GM18498 (cell line): ENCODE measurements at regions not wholly inside any gene's neighbourhood (a gene's known extent, or its start where the extent isn't known, plus 50 kb on each side); places are given as distances from the start of the nearest gene placed in this dataset.
A peak's percentile ranks its signal among the peaks of the same experiment; 100 is the strongest.
"Not testable (repeated sequence)": the region's sequence is repeated elsewhere in the genome, so short reads cannot be mapped to it uniquely, and the experiment has no call there.

Experiments used
- ATAC-seq: cut with Tn5 transposase; IDR thresholded peaks from one replicate; pipeline ENCODE4 v1.9.1; 2021; ENCODE audit warnings: mild to moderate bottlenecking, moderate library complexity; ENCODE audit not compliant: unreplicated experiment

DNA sequence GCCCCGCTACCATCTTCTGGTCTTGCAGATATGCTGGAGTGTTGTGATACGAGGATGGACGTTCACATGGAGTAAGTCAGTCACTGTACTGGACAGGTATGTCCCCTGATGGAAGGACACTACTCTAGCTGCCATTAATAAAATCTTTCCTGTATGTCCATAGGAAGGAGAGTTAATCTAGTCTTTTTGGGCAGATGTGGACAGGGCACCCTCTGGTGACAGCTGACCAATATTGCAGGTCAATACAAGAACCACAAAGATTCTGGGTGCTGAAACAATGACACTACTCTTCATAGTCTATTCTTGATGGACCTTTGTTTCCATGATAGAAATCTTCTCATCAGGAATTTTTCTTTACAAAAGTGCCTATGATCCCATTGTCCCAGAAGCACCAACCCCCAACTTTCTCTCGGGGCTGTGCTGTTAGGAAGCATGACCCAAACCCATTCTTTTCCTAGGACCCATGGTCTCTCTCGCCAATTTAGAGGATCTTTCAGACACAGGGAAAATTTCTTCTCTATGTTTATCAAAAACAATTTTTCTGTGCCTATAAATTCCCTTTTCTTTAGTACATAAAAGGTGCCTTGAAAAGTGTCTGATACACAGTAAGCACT is 376.9 kb downstream of the DTWD2 start:
- peak; percentile 62 for ATAC-seq

GRCh38 chr5:118606940-118607339 is 381.4 kb downstream of the DTWD2 start:
- no peak for ATAC-seq

DNA sequence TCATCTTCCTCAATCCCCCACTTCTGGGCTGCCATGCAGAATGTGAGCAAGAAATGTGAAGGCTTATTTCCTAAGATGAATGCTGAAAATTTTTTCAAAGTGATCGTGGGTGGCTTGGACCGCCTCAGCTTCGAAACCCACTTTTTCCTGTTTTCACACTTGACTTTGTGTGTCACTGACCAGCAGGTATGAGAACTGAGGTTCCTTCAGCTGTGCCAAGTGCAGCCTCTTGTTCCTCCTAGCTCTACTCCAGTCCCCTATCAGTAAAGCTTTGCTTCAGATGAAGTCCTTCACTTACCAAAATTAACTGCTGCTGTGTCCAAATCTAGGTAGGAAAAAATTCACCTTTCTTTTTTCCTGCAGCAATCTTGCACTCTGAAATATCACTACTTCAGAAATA is 382.6 kb downstream of the DTWD2 start:
- ATAC-seq: no peak

GRCh38 chr5:118604106-118604505 is 384.2 kb downstream of the DTWD2 start:
- no peak for ATAC-seq

- no peak for ATAC-seq
Measured at GRCh38 chr5:118603278-118603677, 385.1 kb downstream of the DTWD2 start.

DNA sequence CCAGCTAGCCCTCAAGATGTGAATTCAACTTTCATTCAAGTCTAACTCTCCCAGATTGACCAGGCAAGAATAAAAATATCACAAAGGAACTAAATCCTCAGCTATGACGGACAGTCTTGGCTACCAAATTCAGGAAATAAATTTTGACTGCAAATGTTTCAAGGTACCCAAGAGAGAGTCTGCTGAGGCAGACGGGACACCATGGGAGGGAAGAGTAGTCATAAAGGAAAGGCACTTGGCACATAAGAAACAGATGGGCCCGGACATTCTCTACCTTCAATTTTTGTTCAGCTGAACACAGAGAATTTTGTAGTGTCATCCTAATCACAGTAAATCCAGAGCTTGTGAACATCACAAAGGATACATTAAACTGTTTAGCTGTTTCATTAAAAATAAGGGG is 390.0 kb downstream of the DTWD2 start:
- no peak for ATAC-seq

DNA sequence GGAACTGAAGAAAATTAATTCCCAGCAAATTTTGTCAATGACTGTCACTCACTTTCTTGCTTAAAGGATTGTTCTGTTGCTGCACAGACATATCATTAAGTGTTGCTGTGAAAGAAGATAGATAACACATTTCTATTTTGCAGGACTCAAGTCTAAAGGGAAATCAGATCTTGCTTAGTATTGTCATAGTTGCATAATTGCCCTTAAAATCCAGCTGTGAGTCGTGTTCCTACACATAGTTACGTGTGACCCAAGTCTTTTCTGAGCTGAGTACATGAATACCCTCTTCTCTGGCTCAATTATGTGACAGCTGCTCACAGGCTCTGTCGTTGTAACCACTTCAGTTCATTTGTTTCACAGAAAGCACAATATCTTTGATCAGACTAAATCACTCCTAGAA is 390.8 kb downstream of the DTWD2 start:
- ATAC-seq: no peak

DNA sequence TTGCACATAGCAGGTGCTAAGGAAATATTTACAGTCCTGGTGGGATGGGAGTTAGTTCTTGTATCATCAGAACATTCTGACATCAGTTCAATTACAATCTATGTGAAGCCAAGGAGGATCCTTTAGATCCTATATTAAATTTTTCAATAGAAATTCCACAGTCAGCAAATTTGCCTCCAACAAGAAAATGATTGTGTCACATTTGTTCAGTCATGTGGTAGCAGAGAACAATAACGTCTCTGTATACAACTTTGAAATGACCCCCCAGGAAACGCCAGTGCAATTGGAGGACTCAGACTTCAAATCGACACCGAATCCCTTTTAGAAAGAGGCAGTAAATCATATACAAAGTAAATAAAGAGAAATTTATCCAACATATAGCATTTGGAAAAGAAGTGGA is 392.1 kb downstream of the DTWD2 start:
- no peak for ATAC-seq

GRCh38 chr5:118593003-118593328 is 395.4 kb downstream of the DTWD2 start:
- no peak for ATAC-seq

DNA sequence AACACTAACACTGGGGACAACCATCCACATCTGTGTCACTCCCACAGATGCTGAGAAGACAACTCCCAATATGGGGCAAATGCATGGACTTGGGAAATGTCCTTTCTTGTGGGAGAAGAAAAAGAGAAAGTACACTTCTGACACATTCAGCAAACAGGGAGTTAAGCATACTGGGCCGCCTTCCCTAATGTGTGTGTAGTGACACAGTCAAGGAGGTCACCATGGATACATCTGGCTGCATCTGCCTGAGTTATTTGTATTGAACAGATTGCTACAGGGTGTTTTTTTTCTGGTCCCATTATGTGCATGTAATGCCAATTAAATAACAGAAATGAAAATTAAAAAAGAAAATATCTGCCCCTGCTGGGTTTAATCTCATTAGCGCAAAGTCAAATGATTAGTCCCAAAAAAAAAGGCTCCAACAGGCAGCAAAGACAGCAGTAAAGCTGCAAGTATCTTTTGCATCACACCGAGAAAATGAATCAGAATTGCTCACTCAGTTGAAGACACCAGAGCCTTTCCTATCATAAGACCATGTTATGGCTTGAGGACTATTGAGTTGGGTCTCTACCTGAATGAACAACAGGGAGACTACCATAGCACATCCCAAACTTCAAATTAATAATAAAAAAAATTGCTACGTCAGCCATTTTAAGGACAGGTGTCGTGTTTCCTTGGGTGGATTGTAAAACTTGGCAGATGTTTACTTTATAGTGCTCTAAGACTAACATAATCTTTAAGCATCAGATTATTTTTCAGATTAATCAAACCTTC is 395.9 kb downstream of the DTWD2 start:
- no peak for ATAC-seq

GRCh38 chr5:118590806-118591205 is 397.5 kb downstream of the DTWD2 start:
- ATAC-seq: no peak

DNA sequence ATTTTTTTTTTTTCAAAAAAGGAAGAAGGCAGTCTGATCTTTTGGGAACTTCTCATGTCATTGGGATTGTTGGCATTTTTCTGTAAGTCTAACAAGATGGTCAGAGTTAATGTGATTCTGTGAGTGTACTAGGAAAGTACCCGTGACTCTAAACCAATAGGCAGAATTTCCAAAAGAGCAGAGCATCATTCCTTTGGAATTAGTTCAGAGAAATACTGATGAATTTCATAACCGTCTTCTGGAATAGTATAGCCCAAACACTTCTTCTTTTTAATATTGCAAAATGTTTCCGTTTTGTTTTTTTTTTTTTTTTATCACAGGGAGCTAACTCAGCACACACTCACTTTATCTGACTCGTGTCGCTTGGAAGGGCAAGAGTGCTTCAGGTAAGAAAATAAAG is 407.4 kb downstream of the DTWD2 start:
- no peak for ATAC-seq

DNA sequence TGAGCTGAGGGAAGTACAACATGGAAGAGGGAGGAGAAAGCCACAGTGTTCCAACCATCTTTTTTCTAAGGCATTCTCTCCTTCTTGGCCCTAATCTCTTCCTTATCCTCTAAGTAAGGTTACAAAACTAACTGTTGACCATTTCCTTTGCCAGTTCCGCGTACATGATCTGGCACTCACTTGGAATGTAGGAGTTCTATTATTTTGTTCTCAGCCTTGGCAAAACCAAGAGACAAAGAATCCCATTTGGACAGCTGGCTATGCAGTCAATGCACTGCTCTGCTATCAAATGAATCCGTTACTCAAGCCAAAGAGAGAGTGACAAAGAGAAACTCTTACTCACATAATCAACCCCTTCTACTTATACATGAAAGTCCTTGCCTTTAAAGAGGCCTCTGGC is 410.3 kb downstream of the DTWD2 start:
- ATAC-seq: no peak

DNA sequence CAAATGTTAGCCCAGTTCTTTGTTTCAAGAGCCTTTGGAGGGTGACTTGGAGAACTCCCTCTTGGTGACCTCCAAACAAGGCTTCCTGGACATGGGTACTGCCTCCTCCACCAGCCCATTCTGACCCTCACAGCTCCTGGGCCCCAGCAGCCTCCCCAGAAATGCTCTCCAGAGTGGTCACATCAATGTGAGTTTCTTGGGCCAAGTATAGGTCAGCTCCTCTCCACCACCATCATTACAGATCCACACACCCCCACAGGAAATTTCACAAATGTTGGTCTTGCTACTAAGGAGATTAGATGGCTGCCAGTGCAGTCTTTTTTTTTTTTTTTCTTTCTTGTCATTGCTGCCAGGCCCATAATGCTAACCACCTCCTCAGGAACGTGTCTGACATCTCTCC is 410.7 kb downstream of the DTWD2 start:
- no peak for ATAC-seq

GRCh38 chr5:118570276-118570675 is 418.1 kb downstream of the DTWD2 start:
- not testable (repeated sequence) for ATAC-seq

GRCh38 chr5:118569596-118569995 is 418.8 kb downstream of the DTWD2 start:
- not testable (repeated sequence) for ATAC-seq

DNA sequence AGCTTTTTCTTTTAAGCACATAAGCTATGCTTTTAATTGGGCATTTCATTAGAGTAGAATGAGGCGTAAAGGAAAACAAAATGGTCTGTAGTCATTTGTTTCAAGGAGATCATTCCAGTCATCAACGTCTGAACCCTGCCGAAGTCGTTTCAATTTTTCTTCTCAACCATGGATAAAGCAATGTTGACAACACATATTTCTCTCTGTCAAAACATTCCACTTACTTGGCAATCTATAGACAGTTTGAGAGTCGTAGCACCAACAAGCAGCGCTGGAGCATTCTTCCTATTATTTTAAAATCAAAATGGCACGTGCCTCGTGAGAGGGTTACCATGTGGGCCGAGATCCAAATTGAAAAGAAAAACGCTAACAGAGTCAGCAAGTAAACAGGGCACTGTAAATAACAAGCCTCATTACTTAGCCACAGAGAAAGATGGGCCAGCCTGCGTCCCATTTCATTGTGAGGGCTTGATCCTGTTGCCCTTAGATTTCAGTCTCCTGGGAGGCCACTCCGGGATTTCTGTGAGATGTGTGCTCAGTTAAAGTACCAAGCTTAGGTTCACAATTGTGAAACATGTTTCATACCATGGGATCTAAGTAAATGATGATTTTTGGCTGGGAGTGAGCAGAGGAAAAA is 422.9 kb downstream of the DTWD2 start:
- no peak for ATAC-seq

GRCh38 chr5:118561971-118562370 is 426.4 kb downstream of the DTWD2 start:
- ATAC-seq: no peak

DNA sequence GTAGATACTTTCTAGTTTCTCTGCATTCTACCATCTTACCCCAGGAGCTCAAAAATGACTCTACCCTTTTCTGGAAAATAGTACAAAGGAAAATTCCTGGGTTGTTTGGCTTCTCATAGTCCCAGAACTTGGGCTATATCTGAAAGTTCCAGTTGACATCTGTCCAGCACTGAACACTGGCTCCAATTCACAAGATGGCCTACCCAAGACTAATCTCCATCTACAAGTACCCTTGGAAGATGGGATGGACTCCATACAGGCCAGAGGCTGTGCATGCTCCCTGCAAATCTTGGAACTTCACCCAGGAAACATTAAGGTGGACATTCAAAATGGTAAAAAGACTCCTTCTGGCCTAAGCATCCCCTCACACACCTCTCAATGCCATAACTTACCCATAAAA is 427.1 kb downstream of the DTWD2 start:
- no peak for ATAC-seq

DNA sequence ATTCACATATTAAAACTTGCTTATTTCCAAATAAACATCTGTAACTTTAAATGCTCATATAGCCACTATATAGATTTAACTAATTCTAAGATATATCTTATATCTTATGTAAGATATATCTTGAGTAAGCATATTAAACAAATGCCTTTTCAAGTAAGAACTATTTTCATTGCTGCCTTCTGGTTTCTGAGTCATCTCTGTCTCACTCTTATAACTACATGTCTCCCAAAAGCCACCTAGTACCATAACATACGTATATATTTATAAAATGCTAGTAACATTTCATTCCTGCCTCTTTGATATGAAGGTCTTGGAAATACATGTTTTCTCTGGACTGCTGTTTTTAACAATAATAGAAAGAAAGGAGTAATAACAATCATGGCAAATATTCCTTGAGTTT is 429.5 kb downstream of the DTWD2 start:
- no peak for ATAC-seq

DNA sequence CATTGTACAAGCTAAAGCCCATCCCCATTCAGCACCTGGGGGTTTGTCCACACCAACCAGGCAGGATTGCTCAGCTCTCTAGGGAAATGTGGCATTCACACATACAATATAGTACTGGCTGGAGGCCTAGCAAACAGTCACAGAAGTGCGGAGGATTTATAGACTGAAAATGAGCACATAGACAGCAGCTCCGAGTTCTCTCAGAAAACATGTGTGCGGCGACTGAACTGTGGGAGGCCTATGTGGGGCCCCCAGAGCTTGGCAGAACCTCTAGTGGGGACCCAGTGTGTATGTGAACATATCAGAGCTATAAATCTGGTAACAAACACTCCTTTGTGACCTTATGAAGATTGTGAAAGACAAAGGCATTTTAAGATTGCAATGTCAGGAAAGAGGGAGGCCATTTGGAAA is 431.1 kb downstream of the DTWD2 start:
- ATAC-seq: no peak

- ATAC-seq: no peak
Measured at GRCh38 chr5:118556792-118557191, 431.6 kb downstream of the DTWD2 start.
